ENCODE measurements at regions not wholly inside any gene's neighbourhood (a gene's known extent, or its start where the extent isn't known, plus 50 kb on each side); places are given as distances from the start of the nearest gene placed in this dataset.

DNA sequence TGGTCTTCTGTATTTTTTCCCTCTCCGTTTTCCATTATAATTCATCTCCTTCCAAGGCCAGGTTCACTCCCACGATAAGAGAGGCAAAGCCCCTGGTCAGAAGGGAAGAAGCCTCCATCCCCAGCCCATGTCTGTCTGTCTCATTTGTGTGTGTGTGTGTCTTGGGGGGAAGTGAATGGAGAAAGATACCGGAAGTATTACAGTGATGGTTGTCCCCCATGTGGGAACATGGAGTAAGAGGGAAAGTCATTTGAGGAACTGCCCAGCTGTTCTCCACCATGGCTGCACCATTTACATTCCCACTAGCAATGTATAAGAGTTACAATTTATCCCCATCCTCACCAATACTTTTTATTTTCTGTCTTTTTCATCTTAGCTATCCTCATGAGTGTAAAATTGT lies 113.6 kb upstream of the ATP8B1 start:
- Histone ChIP-seq H3K9me3 (ENCODE audit: control insufficient read depth in 4 of 4, low read length in 3 of 4) (no peaks in the 10 kb centered on the region), H3K27me3 (ENCODE audit: control insufficient read depth in 4 of 4, insufficient read depth in 4 of 4, low read length in 3 of 4) (no peaks in the 10 kb centered on the region), H3K9ac (ENCODE audit: low read depth in 1 of 2, low read length in 2 of 2) (no peak overlapping the region), H3K4me3 (ENCODE audit: low read depth in 1 of 3, low read length in 3 of 3) (no peak overlapping the region), H3K27ac (ENCODE audit: low read depth in 1 of 2, low read length in 2 of 2) (no peak overlapping the region), H3K4me1 (ENCODE audit: control insufficient read depth in 4 of 4, insufficient read depth in 4 of 4, low read length in 3 of 4) (no peaks in the 10 kb centered on the region), H3K36me3 (ENCODE audit: control insufficient read depth in 4 of 4, insufficient read depth in 3 of 4, low read depth in 1 of 4, low read length in 3 of 4) (no peaks in the 10 kb centered on the region)
- no peak for DNase-seq (ENCODE audit: low spot score)
- TF ChIP-seq FOXA2 (IDR thresholded peaks at IDR 0.05) (no peak), TAF1 (conservative IDR thresholded peaks at IDR 0.05) (no peak), NR2F2 (IDR thresholded peaks at IDR 0.05) (no peak), HNF4A (conservative IDR thresholded peaks at IDR 0.05) (no peak), EGR1 (IDR thresholded peaks at IDR 0.05; ENCODE audit: low read depth in 2 of 2) (no peak), YY1 (IDR thresholded peaks at IDR 0.05) (no peak), GABPA (IDR thresholded peaks at IDR 0.05 in 1 of 2, conservative IDR thresholded peaks at IDR 0.05 in 1 of 2) (no peak), RXRA (IDR thresholded peaks at IDR 0.05) (no peak), JUND (IDR thresholded peaks at IDR 0.05) (no peak), RAD21 (IDR thresholded peaks at IDR 0.05) (no peak)
- TF ChIP-seq, protein P1, sequence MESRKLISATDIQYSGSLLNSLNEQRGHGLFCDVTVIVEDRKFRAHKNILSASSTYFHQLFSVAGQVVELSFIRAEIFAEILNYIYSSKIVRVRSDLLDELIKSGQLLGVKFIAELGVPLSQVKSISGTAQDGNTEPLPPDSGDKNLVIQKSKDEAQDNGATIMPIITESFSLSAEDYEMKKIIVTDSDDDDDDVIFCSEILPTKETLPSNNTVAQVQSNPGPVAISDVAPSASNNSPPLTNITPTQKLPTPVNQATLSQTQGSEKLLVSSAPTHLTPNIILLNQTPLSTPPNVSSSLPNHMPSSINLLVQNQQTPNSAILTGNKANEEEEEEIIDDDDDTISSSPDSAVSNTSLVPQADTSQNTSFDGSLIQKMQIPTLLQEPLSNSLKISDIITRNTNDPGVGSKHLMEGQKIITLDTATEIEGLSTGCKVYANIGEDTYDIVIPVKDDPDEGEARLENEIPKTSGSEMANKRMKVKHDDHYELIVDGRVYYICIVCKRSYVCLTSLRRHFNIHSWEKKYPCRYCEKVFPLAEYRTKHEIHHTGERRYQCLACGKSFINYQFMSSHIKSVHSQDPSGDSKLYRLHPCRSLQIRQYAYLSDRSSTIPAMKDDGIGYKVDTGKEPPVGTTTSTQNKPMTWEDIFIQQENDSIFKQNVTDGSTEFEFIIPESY (IDR thresholded peaks at IDR 0.05) = no peak
- TF ChIP-seq, protein P2, sequence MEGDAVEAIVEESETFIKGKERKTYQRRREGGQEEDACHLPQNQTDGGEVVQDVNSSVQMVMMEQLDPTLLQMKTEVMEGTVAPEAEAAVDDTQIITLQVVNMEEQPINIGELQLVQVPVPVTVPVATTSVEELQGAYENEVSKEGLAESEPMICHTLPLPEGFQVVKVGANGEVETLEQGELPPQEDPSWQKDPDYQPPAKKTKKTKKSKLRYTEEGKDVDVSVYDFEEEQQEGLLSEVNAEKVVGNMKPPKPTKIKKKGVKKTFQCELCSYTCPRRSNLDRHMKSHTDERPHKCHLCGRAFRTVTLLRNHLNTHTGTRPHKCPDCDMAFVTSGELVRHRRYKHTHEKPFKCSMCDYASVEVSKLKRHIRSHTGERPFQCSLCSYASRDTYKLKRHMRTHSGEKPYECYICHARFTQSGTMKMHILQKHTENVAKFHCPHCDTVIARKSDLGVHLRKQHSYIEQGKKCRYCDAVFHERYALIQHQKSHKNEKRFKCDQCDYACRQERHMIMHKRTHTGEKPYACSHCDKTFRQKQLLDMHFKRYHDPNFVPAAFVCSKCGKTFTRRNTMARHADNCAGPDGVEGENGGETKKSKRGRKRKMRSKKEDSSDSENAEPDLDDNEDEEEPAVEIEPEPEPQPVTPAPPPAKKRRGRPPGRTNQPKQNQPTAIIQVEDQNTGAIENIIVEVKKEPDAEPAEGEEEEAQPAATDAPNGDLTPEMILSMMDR (IDR thresholded peaks at IDR 0.05; ENCODE audit: low read depth, low read length, missing input control) = no peak
- TF ChIP-seq, protein P3, sequence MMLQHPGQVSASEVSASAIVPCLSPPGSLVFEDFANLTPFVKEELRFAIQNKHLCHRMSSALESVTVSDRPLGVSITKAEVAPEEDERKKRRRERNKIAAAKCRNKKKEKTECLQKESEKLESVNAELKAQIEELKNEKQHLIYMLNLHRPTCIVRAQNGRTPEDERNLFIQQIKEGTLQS (IDR thresholded peaks at IDR 0.05) = no peak
- TF ChIP-seq, protein P4, sequence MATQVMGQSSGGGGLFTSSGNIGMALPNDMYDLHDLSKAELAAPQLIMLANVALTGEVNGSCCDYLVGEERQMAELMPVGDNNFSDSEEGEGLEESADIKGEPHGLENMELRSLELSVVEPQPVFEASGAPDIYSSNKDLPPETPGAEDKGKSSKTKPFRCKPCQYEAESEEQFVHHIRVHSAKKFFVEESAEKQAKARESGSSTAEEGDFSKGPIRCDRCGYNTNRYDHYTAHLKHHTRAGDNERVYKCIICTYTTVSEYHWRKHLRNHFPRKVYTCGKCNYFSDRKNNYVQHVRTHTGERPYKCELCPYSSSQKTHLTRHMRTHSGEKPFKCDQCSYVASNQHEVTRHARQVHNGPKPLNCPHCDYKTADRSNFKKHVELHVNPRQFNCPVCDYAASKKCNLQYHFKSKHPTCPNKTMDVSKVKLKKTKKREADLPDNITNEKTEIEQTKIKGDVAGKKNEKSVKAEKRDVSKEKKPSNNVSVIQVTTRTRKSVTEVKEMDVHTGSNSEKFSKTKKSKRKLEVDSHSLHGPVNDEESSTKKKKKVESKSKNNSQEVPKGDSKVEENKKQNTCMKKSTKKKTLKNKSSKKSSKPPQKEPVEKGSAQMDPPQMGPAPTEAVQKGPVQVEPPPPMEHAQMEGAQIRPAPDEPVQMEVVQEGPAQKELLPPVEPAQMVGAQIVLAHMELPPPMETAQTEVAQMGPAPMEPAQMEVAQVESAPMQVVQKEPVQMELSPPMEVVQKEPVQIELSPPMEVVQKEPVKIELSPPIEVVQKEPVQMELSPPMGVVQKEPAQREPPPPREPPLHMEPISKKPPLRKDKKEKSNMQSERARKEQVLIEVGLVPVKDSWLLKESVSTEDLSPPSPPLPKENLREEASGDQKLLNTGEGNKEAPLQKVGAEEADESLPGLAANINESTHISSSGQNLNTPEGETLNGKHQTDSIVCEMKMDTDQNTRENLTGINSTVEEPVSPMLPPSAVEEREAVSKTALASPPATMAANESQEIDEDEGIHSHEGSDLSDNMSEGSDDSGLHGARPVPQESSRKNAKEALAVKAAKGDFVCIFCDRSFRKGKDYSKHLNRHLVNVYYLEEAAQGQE (IDR thresholded peaks at IDR 0.05) = no peak
- TF ChIP-seq, protein P5, sequence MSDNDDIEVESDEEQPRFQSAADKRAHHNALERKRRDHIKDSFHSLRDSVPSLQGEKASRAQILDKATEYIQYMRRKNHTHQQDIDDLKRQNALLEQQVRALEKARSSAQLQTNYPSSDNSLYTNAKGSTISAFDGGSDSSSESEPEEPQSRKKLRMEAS (IDR thresholded peaks at IDR 0.05) = no peak
- 85% methylated on average over 3 of the region's 3 CpGs for WGBS

All from liver (tissue), 8 donors.